H1 (cell line): ENCODE measurements at regions not wholly inside any gene's neighbourhood (a gene's known extent, or its start where the extent isn't known, plus 50 kb on each side); places are given as distances from the start of the nearest gene placed in this dataset.
"Not testable (repeated sequence)": the region's sequence is repeated elsewhere in the genome, so short reads cannot be mapped to it uniquely, and the experiment has no call there.

Experiments
- POLR2AphosphoS5 ChIP-seq: IDR thresholded peaks from 2 replicates; pipeline ENCODE4 v1.6.1; 2011; ENCODE audit warnings: low read depth, low read length
- RAD21 ChIP-seq, 2 experiments: IDR thresholded peaks in 1 of 2; conservative IDR thresholded peaks in 1 of 2; 2 replicates each; pipeline ENCODE4 v1.6.1; 2011; ENCODE audit warnings: low read depth in 2 of 2, low read length in 2 of 2, improper control_type of control experiment in 1 of 2, inconsistent platforms in 1 of 2, mild to moderate bottlenecking in 1 of 2, moderate library complexity in 1 of 2
- SIRT6 ChIP-seq: IDR thresholded peaks from one replicate; pipeline ENCODE4 v1.7.1; 2012; ENCODE audit warnings: low read length, inconsistent platforms
- TBP ChIP-seq: IDR thresholded peaks from 2 replicates; pipeline ENCODE4 v1.6.1; 2011; ENCODE audit warnings: low read depth, low read length, improper control_type of control experiment
- TF ChIP-seq, protein P1 (sequence below), 3 experiments: IDR thresholded peaks; 1 replicate in 2 of 3; 2 replicates in 1 of 3; pipeline versions ENCODE4 v1.5.1 to v1.6.1; 2011; ENCODE audit warnings: low read length in 3 of 3, mild to moderate bottlenecking in 3 of 3, inconsistent platforms in 2 of 3, low read depth in 1 of 3, moderate library complexity in 1 of 3; ENCODE audit not compliant: insufficient read depth in 1 of 3; ENCODE audit errors: control extremely low read depth in 1 of 3

DNA sequence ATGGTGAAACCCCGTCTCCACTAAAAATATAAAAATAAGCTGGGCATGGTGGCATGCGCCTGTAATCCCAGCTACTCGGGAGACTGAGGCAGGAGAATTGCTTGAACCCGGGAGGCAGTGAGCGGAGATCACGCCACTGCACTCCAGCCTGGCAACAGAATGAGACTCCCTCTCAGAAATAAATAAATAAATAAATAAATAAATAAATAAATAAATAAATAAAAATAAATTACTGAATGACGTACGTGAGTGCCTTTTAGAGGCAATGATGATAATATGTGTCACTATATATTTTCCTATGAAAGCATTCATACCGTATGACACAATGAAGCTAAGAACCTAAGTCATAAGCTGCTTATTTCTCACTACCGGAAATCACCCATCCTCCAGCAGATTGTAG is 847.5 kb downstream of the PCDH11X start:
- not testable (repeated sequence) for TF ChIP-seq SIRT6; TBP; POLR2AphosphoS5; RAD21 (IDR thresholded peaks at IDR 0.05 in 1 of 2, conservative IDR thresholded peaks at IDR 0.05 in 1 of 2; ENCODE audit: low read depth in 2 of 2, low read length in 2 of 2)
- TF ChIP-seq, protein P1, sequence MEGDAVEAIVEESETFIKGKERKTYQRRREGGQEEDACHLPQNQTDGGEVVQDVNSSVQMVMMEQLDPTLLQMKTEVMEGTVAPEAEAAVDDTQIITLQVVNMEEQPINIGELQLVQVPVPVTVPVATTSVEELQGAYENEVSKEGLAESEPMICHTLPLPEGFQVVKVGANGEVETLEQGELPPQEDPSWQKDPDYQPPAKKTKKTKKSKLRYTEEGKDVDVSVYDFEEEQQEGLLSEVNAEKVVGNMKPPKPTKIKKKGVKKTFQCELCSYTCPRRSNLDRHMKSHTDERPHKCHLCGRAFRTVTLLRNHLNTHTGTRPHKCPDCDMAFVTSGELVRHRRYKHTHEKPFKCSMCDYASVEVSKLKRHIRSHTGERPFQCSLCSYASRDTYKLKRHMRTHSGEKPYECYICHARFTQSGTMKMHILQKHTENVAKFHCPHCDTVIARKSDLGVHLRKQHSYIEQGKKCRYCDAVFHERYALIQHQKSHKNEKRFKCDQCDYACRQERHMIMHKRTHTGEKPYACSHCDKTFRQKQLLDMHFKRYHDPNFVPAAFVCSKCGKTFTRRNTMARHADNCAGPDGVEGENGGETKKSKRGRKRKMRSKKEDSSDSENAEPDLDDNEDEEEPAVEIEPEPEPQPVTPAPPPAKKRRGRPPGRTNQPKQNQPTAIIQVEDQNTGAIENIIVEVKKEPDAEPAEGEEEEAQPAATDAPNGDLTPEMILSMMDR (IDR thresholded peaks at IDR 0.05; ENCODE audit: control extremely low read depth in 1 of 3, insufficient read depth in 1 of 3, low read depth in 1 of 3, low read length in 3 of 3) = not testable (repeated sequence)
